ENCODE measurements at regions not wholly inside any gene's neighbourhood (a gene's known extent, or its start where the extent isn't known, plus 50 kb on each side); places are given as distances from the start of the nearest gene placed in this dataset.
A peak's percentile ranks its signal among the peaks of the same experiment; 100 is the strongest.
"Not testable (repeated sequence)": the region's sequence is repeated elsewhere in the genome, so short reads cannot be mapped to it uniquely, and the experiment has no call there.

- no peak for DNase-seq (ENCODE audit: low read depth)
These were observed 709.8 kb upstream of the DIAPH2 start for GRCh38 chrX:95974890-95975289.

- DNase-seq (ENCODE audit: low read depth), result no peak
These were observed 689.1 kb upstream of the DIAPH2 start for GRCh38 chrX:95995583-95995982.

- no peak for DNase-seq (ENCODE audit: low read depth)
These were observed 688.3 kb upstream of the DIAPH2 start for GRCh38 chrX:95996294-95996693.

GRCh38 chrX:96002431-96002830 is 682.2 kb upstream of the DIAPH2 start:
- no peak for DNase-seq (ENCODE audit: low read depth)

GRCh38 chrX:96004386-96004785 is 680.3 kb upstream of the DIAPH2 start:
- DNase-seq (ENCODE audit: low read depth), result peak; percentile 35

GRCh38 chrX:96006281-96006680 is 678.4 kb upstream of the DIAPH2 start:
- no peak for DNase-seq (ENCODE audit: low read depth)

- DNase-seq (ENCODE audit: low read depth), result no peak
These were observed 657.2 kb upstream of the DIAPH2 start for GRCh38 chrX:96027407-96027806.

GRCh38 chrX:96052078-96052477 is 632.6 kb upstream of the DIAPH2 start:
- no peak for DNase-seq (ENCODE audit: low read depth)

GRCh38 chrX:96081891-96082290 is 602.8 kb upstream of the DIAPH2 start:
- no peak for DNase-seq (ENCODE audit: low read depth)

- DNase-seq (ENCODE audit: low read depth), result no peak
These were observed 590.0 kb upstream of the DIAPH2 start for GRCh38 chrX:96094616-96095015.

GRCh38 chrX:96098471-96098870 is 586.2 kb upstream of the DIAPH2 start:
- no peak for DNase-seq (ENCODE audit: low read depth)

GRCh38 chrX:96102997-96103396 is 581.6 kb upstream of the DIAPH2 start:
- no peak for DNase-seq (ENCODE audit: low read depth)

- DNase-seq (ENCODE audit: low read depth), result no peak
These were observed 572.0 kb upstream of the DIAPH2 start for GRCh38 chrX:96112689-96113088.

- DNase-seq (ENCODE audit: low read depth), result no peak
These were observed 558.5 kb upstream of the DIAPH2 start for GRCh38 chrX:96126182-96126581.

- not testable (repeated sequence) for DNase-seq (ENCODE audit: low read depth)
These were observed 556.6 kb upstream of the DIAPH2 start for GRCh38 chrX:96128058-96128457.

GRCh38 chrX:96140796-96141195 is 543.8 kb upstream of the DIAPH2 start:
- DNase-seq (ENCODE audit: low read depth), result peak; percentile 0

GRCh38 chrX:96147681-96148080 is 537.0 kb upstream of the DIAPH2 start:
- DNase-seq (ENCODE audit: low read depth), result no peak

- DNase-seq (ENCODE audit: low read depth), result no peak
These were observed 514.0 kb upstream of the DIAPH2 start for GRCh38 chrX:96170626-96171025.

- no peak for DNase-seq (ENCODE audit: low read depth)
These were observed 507.7 kb upstream of the DIAPH2 start for GRCh38 chrX:96176921-96177320.

- DNase-seq (ENCODE audit: low read depth), result no peak
These were observed 503.0 kb upstream of the DIAPH2 start for GRCh38 chrX:96181605-96182004.

- peak; percentile 1 for DNase-seq (ENCODE audit: low read depth)
These were observed 502.3 kb upstream of the DIAPH2 start for GRCh38 chrX:96182366-96182765.

GRCh38 chrX:96183391-96183790 is 501.3 kb upstream of the DIAPH2 start:
- no peak for DNase-seq (ENCODE audit: low read depth)

- DNase-seq (ENCODE audit: low read depth), result peak; percentile 1
These were observed 500.8 kb upstream of the DIAPH2 start for GRCh38 chrX:96183843-96184242.

GRCh38 chrX:96204928-96205327 is 479.7 kb upstream of the DIAPH2 start:
- no peak for DNase-seq (ENCODE audit: low read depth)

GRCh38 chrX:96211953-96212352 is 472.7 kb upstream of the DIAPH2 start:
- no peak for DNase-seq (ENCODE audit: low read depth)
